Mesenchymal stem cell (in vitro differentiated cells and primary cell): ENCODE measurements at regions not wholly inside any gene's neighbourhood (a gene's known extent, or its start where the extent isn't known, plus 50 kb on each side); places are given as distances from the start of the nearest gene placed in this dataset.

Source experiments
- DNase-seq: peaks from one replicate; pipeline ENCODE4 v3.0.0-alpha.2; 2013
- H2AFZ ChIP-seq: one replicate; pipeline ENCODE4 v1.6.1; 2013; ENCODE audit warnings: low read depth, mild to moderate bottlenecking, control low read depth, inconsistent platforms, low read length, moderate library complexity
- H2AK5ac ChIP-seq: 2 replicates; pipeline ENCODE4 v1.6.1; 2013; ENCODE audit warnings: low read length, moderate library complexity, mild to moderate bottlenecking, inconsistent platforms; ENCODE audit not compliant: severe bottlenecking
- H2BK120ac ChIP-seq: one replicate; pipeline ENCODE4 v1.6.1; 2013; ENCODE audit warnings: low read depth, mild to moderate bottlenecking, inconsistent platforms, low read length, moderate library complexity
- H2BK12ac ChIP-seq, 2 experiments: one replicate each; pipeline ENCODE4 v1.6.1; 2013; ENCODE audit warnings: inconsistent platforms in 2 of 2, low read length in 2 of 2, mild to moderate bottlenecking in 2 of 2, moderate library complexity in 2 of 2, control low read depth in 1 of 2
- H2BK15ac ChIP-seq: one replicate; pipeline ENCODE4 v1.6.1; 2013; ENCODE audit warnings: mild to moderate bottlenecking, low read depth, inconsistent platforms; ENCODE audit not compliant: poor library complexity, severe bottlenecking
- H2BK5ac ChIP-seq: 2 replicates; pipeline ENCODE4 v1.6.1; 2013; ENCODE audit warnings: low read depth, mild to moderate bottlenecking, low read length, control low read depth, inconsistent platforms; ENCODE audit not compliant: poor library complexity, severe bottlenecking
- H3K14ac ChIP-seq, 2 experiments: one replicate each; pipeline ENCODE4 v1.6.1; 2013; ENCODE audit warnings: inconsistent platforms in 2 of 2, low read length in 2 of 2, control low read depth in 1 of 2, mild to moderate bottlenecking in 1 of 2, moderate library complexity in 1 of 2
- H3K18ac ChIP-seq, 2 experiments: one replicate each; pipeline ENCODE4 v1.6.1; 2013; ENCODE audit warnings: inconsistent platforms in 2 of 2, low read length in 2 of 2, control low read depth in 1 of 2, low read depth in 1 of 2, mild to moderate bottlenecking in 1 of 2
- H3K23ac ChIP-seq, 2 experiments: one replicate each; pipeline ENCODE4 v1.6.1; 2013; ENCODE audit warnings: inconsistent platforms in 2 of 2, low read length in 2 of 2, mild to moderate bottlenecking in 2 of 2, moderate library complexity in 2 of 2, control low read depth in 1 of 2
- H3K27ac ChIP-seq: 2 replicates; pipeline ENCODE4 v1.5.1; 2013; ENCODE audit warnings: mild to moderate bottlenecking, moderate library complexity, low read length, control low read depth, inconsistent platforms; ENCODE audit not compliant: poor library complexity, severe bottlenecking
- H3K27me3 ChIP-seq, 2 experiments: 2 replicates each; pipeline versions ENCODE4 v1.6.1 to v1.7.0; 2013; ENCODE audit warnings: low read length in 2 of 2, mild to moderate bottlenecking in 2 of 2, moderate library complexity in 2 of 2, control low read depth in 1 of 2, inconsistent platforms in 1 of 2; ENCODE audit not compliant: control insufficient read depth in 1 of 2, insufficient read depth in 1 of 2
- H3K36me3 ChIP-seq, 2 experiments: 2 replicates each; pipeline versions ENCODE4 v1.6.1 to v1.7.0; 2013; ENCODE audit warnings: low read length in 2 of 2, control low read depth in 1 of 2, inconsistent platforms in 1 of 2, low read depth in 1 of 2, mild to moderate bottlenecking in 1 of 2; ENCODE audit not compliant: insufficient read depth in 2 of 2, control insufficient read depth in 1 of 2
- H3K4ac ChIP-seq, 2 experiments: one replicate each; pipeline ENCODE4 v1.6.1; 2013; ENCODE audit warnings: inconsistent platforms in 2 of 2, low read length in 2 of 2, mild to moderate bottlenecking in 2 of 2, moderate library complexity in 2 of 2, control low read depth in 1 of 2, low read depth in 1 of 2
- H3K4me1 ChIP-seq: 2 replicates; pipeline ENCODE4 v1.6.1; 2013; ENCODE audit warnings: low read depth, low read length, control low read depth; ENCODE audit not compliant: control insufficient read depth, insufficient read depth
- H3K4me2 ChIP-seq: 2 replicates; pipeline ENCODE4 v1.6.1; 2013; ENCODE audit warnings: low read length, mild to moderate bottlenecking, inconsistent platforms; ENCODE audit not compliant: poor library complexity, severe bottlenecking
- H3K4me3 ChIP-seq, 2 experiments: 2 replicates each; pipeline versions ENCODE4 v1.5.1 to v1.7.0; 2013; ENCODE audit warnings: low read length in 2 of 2, mild to moderate bottlenecking in 2 of 2, control low read depth in 1 of 2, low read depth in 1 of 2; ENCODE audit not compliant: insufficient read depth in 1 of 2
- H3K79me1 ChIP-seq: replicated peaks from 2 replicates; pipeline ENCODE4 v1.6.1; 2013; ENCODE audit warnings: mild to moderate bottlenecking, control low read depth, low read length, inconsistent platforms; ENCODE audit not compliant: poor library complexity, severe bottlenecking
- H3K9ac ChIP-seq: 2 replicates; pipeline ENCODE4 v1.7.0; 2013; ENCODE audit warnings: mild to moderate bottlenecking, low read length, moderate library complexity
- H3K9me3 ChIP-seq: 2 replicates; pipeline ENCODE4 v1.7.0; 2013; ENCODE audit warnings: mild to moderate bottlenecking, low read length; ENCODE audit not compliant: control insufficient read depth
- H4K8ac ChIP-seq: one replicate; pipeline ENCODE4 v1.6.1; 2013; ENCODE audit warnings: inconsistent platforms, mild to moderate bottlenecking, low read length, moderate library complexity
- H4K91ac ChIP-seq: one replicate; pipeline ENCODE4 v1.6.1; 2013; ENCODE audit warnings: mild to moderate bottlenecking, low read length, inconsistent platforms
- WGBS: methylation state at CpG from one replicate; pipeline ENCODE4 v1.1.7; 2013; ENCODE audit warnings: mixed read lengths; 5-methylcytosine and 5-hydroxymethylcytosine counted together

GRCh38 chr13:23957981-23958380, 60.7 kb upstream of the C1QTNF9B start:
- WGBS: 98% methylated on average over 1 of the region's 4 CpGs
- no peak overlapping the region for H4K91ac ChIP-seq
- H3K4me2 ChIP-seq: no peak overlapping the region
- no peak overlapping the region for H3K14ac ChIP-seq
- no peak overlapping the region for H3K23ac ChIP-seq
- no peak overlapping the region for H2BK5ac ChIP-seq
- no peaks in the 10 kb centered on the region for H3K36me3 ChIP-seq
- no peak overlapping the region for H3K9ac ChIP-seq
- no peaks in the 10 kb centered on the region for H3K79me1 ChIP-seq
- no peak for DNase-seq
- H2BK120ac ChIP-seq: no peak overlapping the region
- no peak overlapping the region for H4K8ac ChIP-seq
- no peaks in the 10 kb centered on the region for H3K9me3 ChIP-seq
- no peak overlapping the region for H3K18ac ChIP-seq
- no peak overlapping the region for H3K4ac ChIP-seq
- no peak overlapping the region for H3K4me3 ChIP-seq
- no peaks in the 10 kb centered on the region for H3K27me3 ChIP-seq
- H2AFZ ChIP-seq: no peak overlapping the region
- peaks cover 3% of the 10 kb centered on the region for H3K4me1 ChIP-seq
- H3K27ac ChIP-seq: no peak overlapping the region
- H2AK5ac ChIP-seq: peak overlapping the region; percentile 37
- no peak overlapping the region for H2BK15ac ChIP-seq
- H2BK12ac ChIP-seq: no peak overlapping the region

- Histone ChIP-seq H4K8ac (no peak overlapping the region), H2AFZ (no peak overlapping the region), H3K14ac (no peak overlapping the region), H3K9ac (no peak overlapping the region), H3K27ac (no peak overlapping the region), H2BK15ac (no peak overlapping the region), H2AK5ac (no peak overlapping the region), H3K27me3 (no peaks in the 10 kb centered on the region), H3K36me3 (no peaks in the 10 kb centered on the region), H3K4me1 (peaks cover 3% of the 10 kb centered on the region), H2BK12ac (no peak overlapping the region), H3K4me2 (no peak overlapping the region), H3K23ac (no peak overlapping the region), H3K4ac (no peak overlapping the region), H3K4me3 (no peak overlapping the region), H2BK5ac (no peak overlapping the region), H3K9me3 (no peaks in the 10 kb centered on the region), H4K91ac (no peak overlapping the region), H3K18ac (no peak overlapping the region), H3K79me1 (no peaks in the 10 kb centered on the region), H2BK120ac (no peak overlapping the region)
- 86% methylated on average over 2 of the region's 2 CpGs for WGBS
- DNase-seq: no peak
These were observed 62.0 kb upstream of the C1QTNF9B start for GRCh38 chr13:23959231-23959862.

- H3K4me1 ChIP-seq: peaks cover 3% of the 10 kb centered on the region
- DNase-seq: peak; percentile 63
- no peaks in the 10 kb centered on the region for H3K36me3 ChIP-seq
- no peak overlapping the region for H2BK12ac ChIP-seq
- no peak overlapping the region for H3K23ac ChIP-seq
- H3K9ac ChIP-seq: no peak overlapping the region
- 56% methylated on average over 1 of the region's 1 CpG for WGBS
- no peak overlapping the region for H3K4me2 ChIP-seq
- no peak overlapping the region for H2BK15ac ChIP-seq
- H3K27me3 ChIP-seq: no peaks in the 10 kb centered on the region
- no peak overlapping the region for H3K4ac ChIP-seq
- H2AFZ ChIP-seq: no peak overlapping the region
- no peak overlapping the region for H3K4me3 ChIP-seq
- H3K18ac ChIP-seq: no peak overlapping the region
- no peak overlapping the region for H4K91ac ChIP-seq
- no peak overlapping the region for H2BK120ac ChIP-seq
- no peak overlapping the region for H2BK5ac ChIP-seq
- no peak overlapping the region for H3K14ac ChIP-seq
- H3K27ac ChIP-seq: no peak overlapping the region
- no peaks in the 10 kb centered on the region for H3K79me1 ChIP-seq
- H4K8ac ChIP-seq: no peak overlapping the region
- H3K9me3 ChIP-seq: no peaks in the 10 kb centered on the region
- no peak overlapping the region for H2AK5ac ChIP-seq
These were observed 63.4 kb upstream of the C1QTNF9B start for GRCh38 chr13:23960566-23961156.

- H3K23ac ChIP-seq: no peak overlapping the region
- no peak overlapping the region for H4K91ac ChIP-seq
- H2AFZ ChIP-seq: no peak overlapping the region
- no peak overlapping the region for H2BK5ac ChIP-seq
- no peak overlapping the region for H2BK12ac ChIP-seq
- H3K4ac ChIP-seq: no peak overlapping the region
- no peak overlapping the region for H3K4me2 ChIP-seq
- H4K8ac ChIP-seq: no peak overlapping the region
- H3K4me3 ChIP-seq: no peak overlapping the region
- H2BK15ac ChIP-seq: no peak overlapping the region
- H2AK5ac ChIP-seq: no peak overlapping the region
- no peak for DNase-seq
- H3K36me3 ChIP-seq: no peaks in the 10 kb centered on the region
- peaks cover 2% of the 10 kb centered on the region for H3K4me1 ChIP-seq
- no peak overlapping the region for H3K9ac ChIP-seq
- H3K18ac ChIP-seq: no peak overlapping the region
- WGBS: 87% methylated on average over 6 of the region's 7 CpGs
- H2BK120ac ChIP-seq: no peak overlapping the region
- H3K9me3 ChIP-seq: no peaks in the 10 kb centered on the region
- no peaks in the 10 kb centered on the region for H3K27me3 ChIP-seq
- H3K79me1 ChIP-seq: no peaks in the 10 kb centered on the region
- no peak overlapping the region for H3K27ac ChIP-seq
- H3K14ac ChIP-seq: no peak overlapping the region
These were observed 66.1 kb upstream of the C1QTNF9B start for GRCh38 chr13:23963184-23963931.
